Stimulated activated CD8-positive, alpha-beta memory T cell treated with anti-CD3 and anti-CD28 coated beads, Interleukin-4, amount 100 ng/mL, for 1 hour (primary cell): ENCODE measurements at regions not wholly inside any gene's neighbourhood (a gene's known extent, or its start where the extent isn't known, plus 50 kb on each side); places are given as distances from the start of the nearest gene placed in this dataset.

Source experiments
- DNase-seq, 2 donors: peaks; one replicate each; pipeline ENCODE4 v3.0.0-alpha.2; 2020; ENCODE audit warnings: low read depth in 2 of 2, low spot score in 1 of 2

DNA sequence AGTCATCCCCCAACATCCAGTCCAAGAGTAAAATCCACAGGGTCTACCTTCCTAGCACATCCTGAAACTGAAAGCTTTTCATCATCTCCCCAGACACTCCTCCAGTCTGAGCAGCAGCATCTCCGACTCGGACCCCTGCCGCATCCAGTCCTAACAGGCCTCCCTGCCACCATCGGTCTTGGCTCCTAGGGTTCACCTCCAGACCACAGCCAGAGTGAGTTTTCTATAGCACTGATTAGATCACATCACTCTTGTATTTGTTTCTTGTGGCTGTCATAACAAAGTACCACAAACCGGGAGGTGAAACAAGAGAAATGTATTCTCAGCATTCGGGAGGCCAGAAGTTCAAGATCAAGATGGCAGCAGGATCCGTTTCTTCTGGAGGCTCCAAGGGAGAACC is 187.8 kb downstream of the TOMM20 start:
- DNase-seq, result no peak

DNA sequence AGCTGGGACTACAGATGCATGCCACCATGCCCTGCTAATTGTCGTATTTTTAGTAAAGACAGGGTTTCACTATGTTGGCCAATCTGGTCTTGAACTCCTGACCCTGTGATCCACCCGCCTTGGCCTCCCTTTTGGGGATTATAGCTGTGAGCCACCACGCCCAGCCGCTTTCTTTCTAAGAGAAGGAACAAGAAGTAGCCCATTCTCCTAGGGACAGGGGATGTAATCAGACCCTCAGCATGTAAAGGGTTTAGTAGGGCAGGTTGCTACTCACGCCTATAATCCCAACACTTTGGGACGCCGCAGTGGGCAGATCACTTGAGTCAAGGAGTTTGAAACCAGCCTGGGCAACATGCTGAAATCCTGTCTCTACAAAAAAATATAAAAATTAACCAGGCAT is 189.7 kb downstream of the TOMM20 start:
- DNase-seq, result no peak

DNA sequence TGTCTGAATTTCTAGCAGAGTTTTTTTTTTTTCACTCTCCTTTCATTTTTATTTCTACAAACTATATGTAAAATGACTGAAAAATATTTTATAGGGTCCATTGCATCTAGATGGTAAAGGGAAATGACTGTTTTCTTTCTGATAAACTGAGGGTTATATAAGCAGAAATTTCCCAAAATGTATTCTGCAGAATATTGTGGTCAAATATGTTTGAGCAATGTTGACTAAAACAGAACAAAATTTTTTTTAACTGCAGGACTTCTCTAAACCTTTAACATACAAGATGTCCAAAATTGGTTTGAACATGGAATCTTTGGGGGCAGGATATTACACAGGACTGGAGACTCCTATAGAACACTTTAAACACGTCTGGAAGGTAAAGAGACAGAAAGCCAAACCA is 190.5 kb downstream of the TOMM20 start:
- no peak for DNase-seq

DNA sequence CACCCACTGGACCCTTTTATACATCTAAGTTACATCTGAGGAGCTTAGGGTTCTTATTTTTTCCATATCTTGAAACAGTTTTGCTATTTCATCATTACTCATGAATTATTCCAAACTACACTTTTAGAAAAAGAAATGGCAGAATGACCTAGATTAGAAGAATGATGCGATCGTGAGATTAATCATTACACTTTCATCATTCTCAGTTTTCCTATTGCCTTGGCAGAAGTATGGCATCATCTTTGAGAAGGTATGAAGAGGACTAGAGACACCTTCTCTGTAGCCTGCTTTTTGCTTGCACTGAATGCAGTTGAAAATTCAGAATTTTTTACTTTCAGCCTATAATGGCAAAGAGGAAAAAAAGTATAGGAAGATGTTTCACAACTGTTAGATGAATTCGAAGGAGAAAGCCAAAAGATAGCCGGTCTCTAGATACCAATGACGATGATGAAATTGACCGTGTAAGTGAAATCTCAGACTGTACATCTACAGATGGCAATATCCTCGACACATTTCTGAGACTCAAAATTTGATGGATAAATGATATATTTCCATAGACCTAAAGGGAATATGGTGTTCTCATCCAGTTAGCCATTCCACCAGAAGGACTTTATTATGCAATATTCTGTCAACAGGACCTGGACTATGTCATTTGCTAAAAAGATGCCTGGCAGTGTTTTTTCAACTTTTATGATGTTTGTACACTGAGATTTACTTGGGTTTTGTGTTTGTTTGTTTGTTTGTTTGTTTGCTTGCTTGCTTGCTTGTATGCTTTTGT is 191.8 kb downstream of the TOMM20 start:
- DNase-seq, result no peak

DNA sequence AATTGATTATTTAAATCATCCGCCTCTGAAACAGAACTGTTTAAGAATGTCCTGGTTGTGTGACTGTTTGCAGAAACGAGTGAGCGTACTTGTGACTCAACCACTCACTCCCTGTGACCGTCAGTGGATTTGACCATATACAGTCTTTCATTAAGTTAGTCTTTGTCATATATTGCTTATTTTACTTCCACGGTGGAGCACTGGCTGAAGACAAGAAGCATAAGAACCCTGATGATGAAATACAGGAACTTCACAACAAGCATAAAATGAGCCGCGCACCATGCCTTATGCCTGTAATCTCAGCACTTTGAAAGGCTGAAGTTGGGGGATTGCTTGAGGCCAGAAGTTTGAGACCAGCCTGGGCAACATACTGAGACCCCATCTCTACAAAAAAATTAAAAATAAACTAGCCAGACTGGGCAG is 194.0 kb downstream of the TOMM20 start:
- no peak for DNase-seq

DNA sequence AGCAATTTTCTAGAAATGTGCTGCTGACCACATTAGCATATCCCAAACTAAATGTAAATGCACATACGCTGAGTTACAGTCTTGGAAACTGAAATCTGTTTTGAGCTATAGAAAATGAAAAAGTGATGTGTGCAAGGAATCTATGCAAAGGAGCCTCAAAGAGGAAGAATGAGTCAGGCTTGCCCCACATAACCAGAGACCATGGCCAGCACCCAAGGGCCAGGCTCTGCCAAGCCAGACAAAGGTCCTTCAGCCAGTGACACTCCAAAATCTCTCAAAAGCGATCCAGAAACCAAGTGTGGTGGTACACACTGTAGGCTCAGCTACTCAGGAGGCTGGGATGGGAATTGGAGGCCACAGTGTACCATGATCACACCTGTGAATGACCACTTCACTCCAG is 195.2 kb downstream of the TOMM20 start:
- DNase-seq, result no peak

DNA sequence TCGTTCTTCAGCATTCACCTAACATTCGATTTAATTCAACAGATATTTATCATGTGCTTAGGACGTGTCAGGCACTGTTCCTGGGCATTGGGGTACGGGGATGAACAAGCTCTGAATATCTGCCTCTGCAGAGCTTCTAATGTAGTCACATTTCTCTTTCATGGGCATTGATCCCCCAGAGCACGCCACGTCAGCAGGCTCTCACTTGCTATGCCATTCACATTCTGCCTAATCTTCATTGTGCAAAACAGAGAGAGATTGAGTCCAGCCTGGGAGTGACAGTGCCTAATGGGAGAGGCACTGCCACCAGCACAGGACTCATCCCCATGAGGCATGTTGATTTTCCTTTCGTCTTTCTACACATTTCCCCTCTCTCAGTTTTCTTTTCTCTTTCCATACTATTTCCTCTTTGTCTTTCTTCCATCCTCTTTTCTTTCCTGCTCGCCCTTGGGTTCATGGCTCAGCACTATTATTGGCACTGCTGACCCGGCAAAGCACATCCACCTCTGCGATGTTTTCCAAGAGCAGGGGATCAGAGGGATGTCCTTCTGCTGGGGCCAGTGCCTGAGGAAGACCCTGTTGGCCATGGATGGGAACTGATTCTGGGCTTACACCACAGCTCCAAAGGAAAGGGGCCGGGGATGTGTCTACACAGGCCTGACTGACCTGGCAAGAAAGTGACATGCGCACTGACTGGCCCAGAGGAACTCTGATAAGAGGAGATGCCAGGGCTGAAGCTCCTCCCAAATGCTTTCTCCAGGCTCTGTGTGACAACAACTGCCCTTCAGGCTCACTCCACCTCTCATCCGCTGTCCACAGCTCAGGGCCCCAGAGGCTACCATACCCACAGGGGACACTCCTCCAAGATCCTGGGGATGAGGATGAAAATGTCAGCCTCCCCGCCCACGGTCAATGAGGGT is 195.9 kb downstream of the TOMM20 start:
- no peak for DNase-seq

DNA sequence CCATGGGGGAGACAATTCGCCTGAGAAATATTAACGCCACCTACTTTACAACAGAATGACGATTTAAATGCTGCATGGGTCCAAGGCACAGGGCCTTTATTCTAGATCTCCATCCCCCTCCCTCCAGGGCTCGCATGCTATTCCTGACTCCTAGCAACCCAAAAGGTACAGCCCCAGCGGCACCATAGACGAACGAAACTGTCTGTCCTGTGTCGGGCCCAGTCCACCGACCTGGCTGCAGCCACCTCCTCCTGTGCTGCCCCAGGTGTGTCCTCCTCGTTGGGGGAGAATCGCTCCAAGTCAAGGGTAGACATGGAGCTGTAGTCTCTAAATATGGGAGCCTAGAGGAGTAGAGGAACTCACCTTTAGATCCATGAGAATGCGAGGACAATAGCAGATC is 196.5 kb downstream of the TOMM20 start:
- no peak for DNase-seq

DNA sequence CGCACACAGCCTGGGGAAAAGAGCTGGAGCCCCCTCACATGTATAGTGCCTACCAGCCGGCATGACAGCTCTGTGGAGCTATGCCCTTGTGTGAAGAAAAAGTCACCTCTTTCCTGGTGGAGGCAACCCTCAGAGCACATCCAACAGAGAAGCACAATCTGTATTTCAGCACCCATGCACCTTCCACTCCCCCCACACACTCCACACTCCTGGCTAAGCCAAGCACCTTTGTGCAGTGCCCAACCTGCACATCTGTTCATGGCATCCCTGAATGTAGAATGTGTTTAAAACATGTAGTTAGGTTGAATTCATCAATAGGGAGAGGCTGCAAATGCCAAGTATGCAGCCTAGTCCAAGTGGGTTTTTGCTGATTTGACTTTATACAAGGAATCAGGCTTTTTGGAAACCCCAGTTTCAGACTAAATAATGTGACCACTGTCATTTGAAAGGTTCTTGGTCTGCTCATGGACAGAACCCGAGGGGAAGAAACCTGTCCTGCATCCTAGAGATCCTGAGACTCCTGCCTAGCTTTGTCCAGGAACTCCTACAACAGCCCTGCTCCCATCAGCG is 197.1 kb downstream of the TOMM20 start:
- DNase-seq, result no peak

DNA sequence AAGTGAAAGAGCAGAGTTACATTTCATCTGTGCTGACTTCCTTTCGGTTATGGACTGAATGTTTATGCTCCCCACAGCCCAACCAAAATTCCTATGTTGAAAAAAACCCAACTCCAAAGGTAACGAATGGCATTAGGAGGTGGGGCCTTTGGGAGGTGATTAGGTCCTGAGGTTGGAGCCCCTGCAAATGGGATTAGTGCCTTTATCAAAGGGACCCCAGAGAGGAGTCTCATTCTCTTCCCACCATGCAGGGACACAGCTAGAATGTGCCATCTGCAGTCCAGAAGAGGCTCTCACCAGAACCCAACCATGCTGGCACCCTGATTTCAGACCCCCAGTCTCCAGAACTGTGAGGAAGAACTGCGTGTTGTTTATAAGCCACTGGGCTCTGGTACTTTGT is 199.3 kb downstream of the TOMM20 start:
- DNase-seq, result no peak

DNA sequence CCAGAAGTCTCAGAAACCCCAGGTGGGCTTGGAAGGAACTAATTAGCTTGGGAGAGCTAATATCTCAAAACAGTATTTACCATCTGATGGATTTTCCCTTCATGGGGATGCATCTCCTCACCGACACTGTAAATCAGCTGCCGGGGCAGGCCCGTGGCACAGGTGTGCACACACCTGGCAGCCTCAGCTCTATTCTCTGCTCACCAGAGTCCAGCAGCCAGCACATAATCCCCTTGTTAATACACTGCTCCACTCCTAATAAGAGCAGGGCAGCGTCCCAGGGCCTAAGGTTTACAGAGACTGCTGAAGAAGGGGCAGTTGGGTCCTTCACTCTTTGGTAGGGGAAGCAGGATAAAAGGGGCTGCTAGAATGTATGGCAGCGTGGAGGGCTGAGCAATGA is 200.0 kb downstream of the TOMM20 start:
- DNase-seq, result no peak

DNA sequence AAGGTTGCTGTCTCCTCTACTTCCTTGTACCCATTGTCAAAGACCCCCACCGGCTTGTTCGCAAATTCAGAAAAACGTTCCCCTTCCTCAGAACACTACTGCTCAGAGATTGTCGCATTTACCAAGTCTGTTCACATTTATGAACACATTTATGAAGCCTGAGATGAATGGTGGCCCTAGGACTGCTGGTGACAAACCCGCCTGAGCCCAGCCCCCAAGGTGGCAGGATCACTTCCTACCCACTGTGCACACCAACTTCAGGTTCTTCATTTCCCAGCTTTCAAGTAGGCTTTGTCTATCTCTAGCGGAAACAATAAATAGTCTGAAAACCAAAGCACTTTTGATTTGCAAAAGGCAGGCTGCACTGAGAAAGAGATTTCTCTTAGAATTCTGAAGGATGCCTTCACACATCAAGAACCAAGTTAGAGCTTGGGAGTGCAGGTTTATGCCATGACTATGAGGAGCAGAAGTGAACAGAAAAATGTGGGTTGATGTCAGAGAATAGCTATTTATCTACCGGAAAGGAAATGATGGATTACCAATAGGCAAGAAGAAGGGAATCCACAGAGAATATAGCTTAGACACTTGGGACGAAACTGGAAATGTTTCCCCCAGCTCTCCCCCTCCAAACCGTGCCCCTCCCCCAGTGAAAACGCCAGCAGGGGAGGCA is 200.5 kb downstream of the TOMM20 start:
- DNase-seq, result no peak

DNA sequence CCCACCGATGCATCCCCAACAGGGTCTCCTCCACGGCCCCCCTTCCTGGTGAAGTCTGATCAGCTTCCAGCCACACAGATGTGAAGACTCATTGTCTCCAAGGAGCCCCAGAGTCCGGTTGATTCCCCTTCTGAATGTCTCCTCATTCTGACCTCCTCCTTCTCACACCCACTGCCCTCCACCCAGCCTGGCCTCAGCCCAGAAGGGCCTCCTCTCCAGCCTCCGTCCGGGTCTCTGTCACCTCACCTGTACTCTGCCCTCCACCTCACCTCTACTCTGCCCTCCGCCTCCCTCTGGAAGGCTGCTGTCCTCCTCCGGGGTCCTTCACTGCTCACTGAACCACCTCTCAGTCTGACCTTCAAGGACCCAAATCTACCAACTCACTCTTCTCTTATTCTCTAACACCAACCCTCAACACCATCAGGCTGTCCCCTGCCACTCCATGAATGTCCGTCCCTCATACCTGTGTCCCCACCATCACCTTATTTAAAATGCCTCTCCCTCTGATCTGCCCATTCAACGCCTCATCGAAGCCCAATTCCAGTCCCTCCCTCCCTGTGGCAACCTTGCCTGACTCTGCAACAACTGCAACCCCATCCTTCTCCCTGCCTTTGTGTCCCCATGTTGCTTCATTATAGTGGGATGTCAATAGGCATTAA is 201.2 kb downstream of the TOMM20 start:
- no peak for DNase-seq

DNA sequence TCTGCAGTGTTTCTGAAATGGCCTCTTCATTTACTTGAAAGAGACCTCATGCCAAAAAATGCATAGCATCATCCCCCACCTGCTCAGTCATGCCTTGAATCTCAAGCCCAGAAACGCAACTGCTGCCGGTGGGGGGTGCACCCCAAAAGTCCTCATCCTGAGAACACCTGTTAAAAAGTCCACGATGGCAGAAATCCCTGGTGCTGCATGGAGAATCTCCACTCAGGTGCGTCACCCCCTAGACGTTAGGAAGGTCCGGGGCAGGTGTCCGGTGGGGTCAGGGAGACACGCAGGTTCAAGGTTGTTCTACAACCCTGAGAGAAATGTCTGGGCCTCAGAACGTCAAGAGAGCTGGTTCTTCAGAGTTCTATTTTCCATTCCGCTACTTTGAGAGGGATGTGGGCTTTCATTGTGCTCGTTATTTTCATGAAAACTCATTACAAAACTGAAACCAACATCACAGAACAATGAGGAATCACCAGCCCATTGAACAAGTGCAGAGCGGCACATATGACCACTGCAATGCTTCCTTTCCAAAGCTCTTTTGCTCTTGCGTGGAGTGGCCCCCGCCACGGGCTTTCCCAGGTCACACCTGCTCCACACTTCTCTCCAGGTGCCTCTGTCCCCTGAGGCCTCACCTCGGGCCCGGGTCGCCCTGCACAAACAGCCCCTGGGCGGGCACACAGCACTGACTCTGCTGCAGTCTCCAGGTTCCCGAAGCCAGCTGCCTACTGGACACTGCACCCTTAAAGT is 201.9 kb downstream of the TOMM20 start:
- DNase-seq, result no peak

DNA sequence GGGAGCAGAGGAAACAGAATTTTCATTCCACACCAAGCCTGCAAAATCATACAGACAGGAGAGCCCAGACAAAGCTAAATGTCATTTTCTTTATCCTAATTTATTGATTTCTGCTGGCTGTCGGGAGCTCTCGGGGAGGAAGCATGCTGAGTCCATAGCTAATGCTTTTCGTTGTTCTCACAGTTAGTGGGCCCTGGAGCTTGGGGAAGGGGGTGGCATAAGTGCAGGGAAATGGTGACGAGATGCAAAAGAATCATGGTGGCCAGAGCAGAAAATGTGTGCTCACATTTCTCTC is 202.4 kb downstream of the TOMM20 start:
- DNase-seq, result no peak

DNA sequence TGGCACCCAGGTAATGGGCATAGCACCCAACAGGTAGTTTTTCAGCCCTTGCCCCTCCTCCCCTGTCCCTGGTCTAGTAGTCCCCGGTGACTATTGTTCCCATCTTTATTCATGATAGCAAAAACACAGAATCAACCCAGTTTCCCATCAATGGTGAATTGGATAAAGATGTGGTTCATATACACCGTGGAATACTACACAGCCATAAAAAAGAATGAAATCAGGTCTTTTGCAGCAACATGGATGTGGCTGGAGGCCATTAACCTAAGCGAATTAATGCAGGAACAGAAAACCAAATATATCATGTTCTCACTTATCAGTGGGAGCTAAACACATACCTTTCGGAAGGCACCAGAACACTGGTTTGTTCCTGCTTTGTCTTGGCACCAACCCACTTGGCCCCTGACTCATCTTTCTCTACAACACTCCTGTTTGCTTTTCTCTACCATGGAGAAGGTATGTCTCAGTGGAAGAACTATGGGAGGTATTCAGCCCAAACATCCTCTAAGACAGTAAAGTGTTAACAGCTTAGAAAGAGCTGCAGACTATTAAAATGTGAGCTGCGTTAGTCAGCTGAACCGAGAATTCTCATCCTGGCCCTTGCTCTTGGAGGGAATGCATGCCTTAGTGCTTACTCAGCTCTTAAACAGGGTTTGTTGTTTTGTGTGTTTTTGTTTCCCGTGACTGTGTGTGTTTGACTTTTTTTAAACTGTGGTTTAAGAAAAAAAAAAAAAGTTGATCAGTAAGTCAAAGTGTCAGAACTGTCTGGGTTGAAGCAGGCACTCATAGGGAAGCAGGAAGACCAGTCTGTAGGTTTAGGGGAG is 203.0 kb downstream of the TOMM20 start:
- DNase-seq, result no peak

DNA sequence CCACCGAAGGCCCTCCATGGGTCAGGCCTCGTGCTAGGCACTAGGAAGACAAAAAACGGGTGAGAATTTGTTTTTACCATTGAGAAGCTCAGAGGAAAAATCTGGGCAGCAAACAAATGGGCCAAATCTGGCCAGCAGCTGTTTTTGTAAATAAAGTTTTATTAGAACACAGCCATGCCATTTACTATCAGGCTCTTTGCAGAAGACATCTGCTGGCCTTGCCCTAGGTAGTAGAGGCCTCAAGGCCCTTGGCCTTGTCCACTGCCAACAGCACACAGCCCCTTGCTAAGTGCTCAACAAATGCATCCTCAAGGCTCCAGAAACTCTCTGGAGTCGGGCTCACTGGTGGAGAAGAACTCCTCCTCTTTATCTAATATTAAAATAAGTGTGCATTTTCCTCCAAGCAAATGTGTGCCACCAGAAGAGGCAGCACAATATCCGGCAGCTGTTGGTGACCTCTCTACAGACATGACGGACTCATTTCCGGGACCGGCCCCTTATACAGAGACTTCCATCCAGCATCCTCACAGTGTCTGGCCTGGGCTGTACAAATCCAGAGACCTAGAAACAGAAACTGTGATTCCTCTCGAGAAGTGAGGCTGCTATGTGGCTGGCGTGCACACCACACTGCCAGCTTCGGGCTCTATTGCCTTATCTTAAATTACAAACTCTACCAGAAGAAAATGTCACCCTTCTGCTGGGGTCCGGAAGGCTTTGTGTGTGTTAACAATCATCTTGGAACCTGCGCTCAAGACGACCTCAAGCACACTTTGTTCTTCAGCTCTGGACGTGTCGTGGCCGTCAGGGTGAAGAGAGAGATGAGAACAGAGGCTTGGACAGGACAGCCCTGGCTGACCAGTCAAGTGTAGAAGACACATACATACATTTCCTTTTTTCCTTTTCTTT is 203.9 kb downstream of the TOMM20 start:
- DNase-seq, result no peak

DNA sequence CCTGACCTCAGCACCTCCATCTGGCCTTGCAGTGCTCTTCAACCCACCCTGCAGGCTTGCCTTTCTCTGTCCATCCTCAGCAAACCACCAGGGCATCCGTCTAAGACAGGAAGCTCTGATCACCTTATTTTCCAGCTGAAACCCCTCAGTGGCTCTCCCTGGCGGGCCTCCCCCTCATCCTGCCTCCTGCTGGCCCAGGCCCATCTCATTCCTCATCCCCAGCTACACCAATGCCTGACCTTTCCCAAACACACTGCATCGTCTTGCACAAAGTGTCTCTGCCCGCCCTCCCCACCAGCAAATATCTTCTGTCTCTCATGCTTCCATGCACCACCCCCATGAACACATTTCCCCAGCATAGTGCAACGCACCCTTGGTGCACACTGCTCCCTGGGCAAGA is 205.0 kb downstream of the TOMM20 start:
- no peak for DNase-seq

DNA sequence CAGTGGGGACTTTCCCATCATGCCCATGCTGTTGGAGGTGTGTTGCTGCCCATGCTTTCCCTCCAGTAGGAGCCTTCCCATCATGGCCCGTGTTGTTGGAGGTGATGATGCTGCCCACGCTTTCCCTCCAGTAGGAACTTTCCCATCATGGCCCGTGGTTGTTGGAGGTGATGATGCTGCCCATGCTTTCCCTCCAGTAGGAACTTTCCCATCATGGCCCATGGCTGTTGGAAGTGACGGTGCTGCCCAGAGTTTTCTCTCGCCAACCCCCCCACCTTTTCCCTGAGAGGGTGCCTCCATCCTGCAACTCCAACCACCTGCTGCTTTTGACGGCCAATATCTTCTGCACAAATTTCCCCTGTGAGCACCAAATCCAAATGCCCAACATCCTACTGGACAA is 205.7 kb downstream of the TOMM20 start:
- no peak for DNase-seq
